ENCODE measurements at regions not wholly inside any gene's neighbourhood (a gene's known extent, or its start where the extent isn't known, plus 50 kb on each side); places are given as distances from the start of the nearest gene placed in this dataset.

- no peak for TF ChIP-seq POLR2A (IDR thresholded peaks at IDR 0.05; ENCODE audit: low read depth, low read length)
- TF ChIP-seq TAF1 (IDR thresholded peaks at IDR 0.05; ENCODE audit: low read depth, low read length), result no peak
Measured at GRCh38 chr2:111711270-111711669, 172.7 kb downstream of the ANAPC1 start.

All from GM12891 (cell line).